Tongue (tissue), 1 donor: ENCODE measurements at regions not wholly inside any gene's neighbourhood (a gene's known extent, or its start where the extent isn't known, plus 50 kb on each side); places are given as distances from the start of the nearest gene placed in this dataset.

ENCODE experiments used
- DNase-seq: peaks from one replicate; pipeline ENCODE4 v3.0.0-alpha.2; 2015

GRCh38 chr2:217402761-217403383 is 543.0 kb upstream of the TNP1 start:
- DNase-seq = peak; percentile 68

DNA sequence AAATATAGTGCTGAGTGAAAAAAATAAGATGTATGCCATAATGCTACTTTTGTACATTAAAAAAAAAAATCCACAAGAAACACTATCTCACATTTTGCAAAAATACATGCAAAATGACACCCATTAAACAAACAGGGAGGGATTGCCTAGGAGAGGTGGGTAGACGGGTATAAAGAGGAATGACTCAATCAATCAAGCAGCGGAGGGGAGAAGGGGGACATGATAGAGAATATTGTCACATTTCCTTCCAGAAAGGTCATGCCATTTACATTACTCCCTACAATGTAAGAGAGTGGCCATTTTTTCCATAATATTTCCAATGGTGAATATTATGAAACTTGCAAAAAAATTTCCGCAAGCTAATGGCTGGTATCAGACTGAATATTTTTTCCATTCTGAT is 542.3 kb upstream of the TNP1 start:
- no peak for DNase-seq

GRCh38 chr2:217399291-217399690 is 539.4 kb upstream of the TNP1 start:
- no peak for DNase-seq

GRCh38 chr2:217398860-217399259 is 539.0 kb upstream of the TNP1 start:
- no peak for DNase-seq

DNA sequence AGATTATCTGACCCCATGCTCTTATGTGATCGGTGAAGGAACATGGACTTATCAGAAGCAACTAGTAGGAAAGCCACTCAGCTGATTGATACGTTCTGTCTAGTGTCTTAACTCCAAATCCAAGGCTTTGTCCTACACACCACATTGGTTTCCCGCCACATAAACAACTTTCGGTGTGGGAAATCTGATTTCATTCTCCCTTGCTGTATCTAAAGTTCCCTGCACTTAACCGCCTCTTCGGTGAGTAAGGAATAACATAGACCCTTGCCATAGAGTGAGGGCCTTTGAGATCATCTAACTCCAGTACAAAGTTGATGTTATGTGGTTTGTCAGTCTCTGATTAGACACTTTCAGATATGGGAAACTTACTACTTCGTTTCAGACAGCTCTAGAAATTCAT is 538.2 kb upstream of the TNP1 start:
- no peak for DNase-seq

DNA sequence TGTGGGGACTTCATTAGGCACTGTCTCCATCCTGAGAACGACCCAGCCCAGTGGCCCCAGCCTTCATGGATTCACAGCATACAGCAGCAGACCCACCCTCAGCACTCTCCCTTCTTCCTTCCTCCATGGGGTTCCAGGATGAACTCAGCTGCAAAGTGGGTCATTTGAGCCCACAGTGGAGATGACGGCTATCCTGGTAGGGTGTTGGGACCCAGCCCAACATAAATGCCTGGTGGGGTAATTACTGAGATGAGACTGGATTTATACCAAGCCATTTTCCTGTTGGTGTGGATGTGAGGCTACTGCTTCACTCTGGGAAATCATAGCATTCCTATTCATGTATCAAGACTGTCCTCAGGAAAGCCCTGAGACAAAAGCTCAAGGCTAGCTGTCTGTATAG is 536.7 kb upstream of the TNP1 start:
- DNase-seq = no peak

DNA sequence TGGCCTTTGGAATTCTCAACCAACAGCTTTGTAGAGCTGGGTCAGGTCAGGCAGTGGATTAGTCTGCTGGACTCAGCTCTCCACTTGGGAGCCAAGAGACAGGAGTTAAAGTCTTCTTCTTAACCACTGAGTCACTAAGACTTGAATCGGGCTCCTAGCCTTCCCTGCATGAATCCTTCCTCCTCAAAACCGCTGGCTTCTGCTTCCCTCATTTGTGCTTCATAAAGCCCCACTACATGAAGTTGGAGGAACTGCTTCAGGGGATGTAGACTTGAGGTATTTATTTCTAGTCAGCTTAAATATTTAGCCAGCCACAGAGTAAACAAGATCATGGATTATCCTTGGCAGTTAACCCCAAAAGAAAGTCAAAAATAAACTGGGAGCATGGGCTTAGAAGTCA is 536.3 kb upstream of the TNP1 start:
- no peak for DNase-seq

DNA sequence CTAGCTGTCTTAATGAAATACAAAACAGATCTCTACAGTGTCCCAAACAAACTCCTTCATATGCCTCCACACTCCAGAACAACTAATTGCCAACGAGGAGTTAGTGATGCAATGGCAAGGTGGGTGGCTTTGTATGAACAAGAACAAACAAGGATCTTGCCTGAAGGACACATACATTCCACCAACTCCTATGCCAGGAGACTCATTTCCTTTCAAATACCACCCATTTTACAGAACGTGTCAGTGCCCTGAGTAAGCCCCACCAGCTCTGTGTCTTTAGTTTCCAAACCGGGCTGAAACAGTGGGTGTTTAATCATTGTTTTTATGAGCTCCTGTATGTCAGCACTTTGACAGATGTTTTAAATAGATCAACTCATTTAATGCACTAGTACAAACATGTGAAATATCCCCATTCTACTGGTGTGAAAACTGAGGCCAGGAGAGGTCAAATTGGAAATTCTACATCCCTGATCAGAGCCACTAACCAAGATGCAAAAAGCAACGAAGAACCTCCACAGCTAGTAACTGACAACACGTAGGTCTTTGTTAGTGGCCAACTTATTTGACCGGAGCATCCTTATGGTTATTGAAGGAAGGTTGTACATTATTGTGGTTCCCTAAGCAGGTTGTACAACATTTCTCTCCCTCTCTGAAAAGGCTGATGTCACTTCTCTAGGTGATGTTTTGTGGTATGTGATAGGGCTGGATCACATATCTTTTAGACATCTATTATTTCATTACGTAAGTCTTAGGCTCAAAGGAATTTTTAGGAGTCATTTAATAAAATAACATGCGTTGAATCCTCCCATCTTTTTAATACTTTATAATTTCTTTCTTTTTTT is 534.9 kb upstream of the TNP1 start:
- no peak for DNase-seq

- DNase-seq = peak; percentile 73
Observed at GRCh38 chr2:217393585-217394032, 533.7 kb upstream of the TNP1 start.

DNA sequence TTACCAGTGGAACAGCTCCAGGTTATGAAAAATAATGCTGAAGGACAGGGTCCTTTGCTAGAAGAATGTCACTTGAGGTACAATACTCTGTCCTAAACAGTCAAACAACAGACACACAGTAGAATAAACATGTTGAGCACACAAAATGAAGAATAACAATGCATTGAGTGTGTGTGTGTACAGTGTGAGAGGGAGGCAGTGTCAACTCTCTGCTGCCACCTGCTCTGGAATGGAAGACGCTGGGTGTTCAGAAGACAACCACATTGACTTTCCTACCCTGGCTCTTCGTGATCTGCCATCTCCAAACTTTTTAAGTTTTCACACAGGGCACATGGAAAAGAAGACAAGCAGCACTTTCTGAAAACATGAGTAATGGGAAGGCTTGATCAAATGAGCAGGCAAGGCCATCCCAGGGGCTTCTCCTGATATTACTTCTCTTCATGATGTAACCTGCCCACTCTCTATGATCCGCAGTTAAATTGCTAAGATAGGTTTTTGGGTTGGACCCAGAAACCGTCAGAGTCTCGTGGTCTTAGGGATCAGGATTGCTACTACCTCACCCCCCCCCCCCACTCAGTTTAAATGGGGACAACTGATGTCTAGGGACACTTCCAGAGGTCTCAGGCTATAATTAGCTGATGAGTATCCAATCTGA is 533.2 kb upstream of the TNP1 start:
- no peak for DNase-seq

DNA sequence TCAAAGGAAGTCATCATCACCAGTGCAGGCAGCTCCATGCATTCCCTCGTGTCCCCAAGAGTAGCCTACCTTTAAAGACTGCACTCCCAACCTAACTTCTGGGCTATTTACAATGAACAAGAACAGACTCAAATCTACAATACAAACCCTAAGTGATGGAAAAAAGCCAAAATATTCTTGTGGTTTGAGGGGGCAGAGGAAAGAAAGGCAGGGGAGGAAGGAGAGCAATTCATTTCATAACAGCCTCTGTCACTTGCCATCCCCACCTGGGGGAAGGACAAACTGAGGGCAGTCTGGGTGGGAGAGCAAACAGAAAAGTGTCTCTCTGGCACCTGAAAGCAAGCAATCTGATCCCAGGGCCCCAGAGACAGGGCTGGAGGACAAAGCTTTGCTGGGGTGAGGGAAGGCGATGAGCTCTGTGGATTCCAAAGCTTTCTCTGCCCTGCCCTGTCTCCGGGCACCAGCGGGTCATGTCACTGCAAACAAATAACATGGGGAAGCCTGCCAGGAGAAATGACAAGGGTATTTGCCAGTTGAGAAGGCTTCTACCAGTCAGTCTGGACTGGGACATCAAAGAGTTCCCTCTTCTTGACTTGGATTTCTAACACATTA is 528.0 kb upstream of the TNP1 start:
- DNase-seq = peak; percentile 54

- DNase-seq = no peak
Observed at GRCh38 chr2:217386041-217386440, 526.2 kb upstream of the TNP1 start.

DNA sequence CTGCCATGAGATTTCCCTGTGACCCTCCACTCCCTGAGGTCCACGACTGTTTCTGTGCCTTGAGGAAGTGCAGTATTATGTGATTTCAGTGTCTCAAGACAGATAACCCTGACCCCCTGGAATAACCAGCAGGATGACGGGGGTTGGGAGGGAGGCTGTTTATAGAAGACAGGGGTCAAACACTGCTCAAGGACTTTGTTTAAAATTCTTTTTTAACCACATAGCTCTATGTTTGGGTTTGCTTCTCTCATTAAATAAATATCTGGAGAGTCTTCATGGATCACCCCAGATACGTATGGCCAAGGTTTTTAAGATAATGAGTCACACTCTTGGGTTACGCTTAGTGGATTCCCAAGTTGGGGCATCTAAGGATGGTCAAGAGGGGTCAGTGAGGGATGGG is 523.8 kb upstream of the TNP1 start:
- no peak for DNase-seq

- no peak for DNase-seq
Observed at GRCh38 chr2:217382794-217383193, 522.9 kb upstream of the TNP1 start.

DNA sequence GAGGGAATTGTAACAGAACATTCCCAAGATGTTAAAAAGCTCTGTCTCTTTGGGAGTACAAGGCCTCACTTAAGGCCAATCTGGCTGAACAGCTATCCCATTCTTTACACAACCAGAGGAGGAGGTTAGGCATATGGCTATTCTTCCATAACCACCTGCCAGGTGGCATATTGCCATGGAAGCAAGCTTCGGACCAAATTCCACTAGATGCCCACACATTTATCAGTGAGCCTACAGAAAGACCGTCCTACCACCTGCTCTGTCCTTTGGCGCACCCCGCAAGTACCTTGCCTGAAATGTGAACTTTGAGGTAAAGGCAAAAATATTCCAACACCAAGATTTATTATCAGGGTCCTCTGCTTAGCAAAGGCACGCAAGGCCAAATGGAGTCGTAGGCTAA is 519.9 kb upstream of the TNP1 start:
- DNase-seq = no peak

DNA sequence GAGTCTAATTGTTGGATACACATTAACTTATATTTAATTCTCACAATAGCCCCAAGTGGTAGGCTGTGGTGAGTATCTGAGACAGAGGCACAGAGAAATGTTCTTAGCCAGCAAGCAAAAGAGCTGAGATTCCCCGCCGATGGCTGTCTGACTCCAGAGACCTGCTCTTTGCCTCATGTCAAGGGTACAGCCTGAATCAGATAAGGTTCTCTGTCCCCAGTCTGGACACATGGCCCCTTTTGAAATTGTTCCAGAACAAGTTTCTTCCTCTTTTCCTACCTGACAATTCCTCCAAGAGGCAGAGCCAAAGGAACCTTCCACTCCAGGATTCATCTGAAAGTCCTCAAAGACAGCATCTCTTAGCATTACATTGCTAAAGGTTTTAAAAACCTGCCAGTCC is 512.9 kb upstream of the TNP1 start:
- no peak for DNase-seq

DNA sequence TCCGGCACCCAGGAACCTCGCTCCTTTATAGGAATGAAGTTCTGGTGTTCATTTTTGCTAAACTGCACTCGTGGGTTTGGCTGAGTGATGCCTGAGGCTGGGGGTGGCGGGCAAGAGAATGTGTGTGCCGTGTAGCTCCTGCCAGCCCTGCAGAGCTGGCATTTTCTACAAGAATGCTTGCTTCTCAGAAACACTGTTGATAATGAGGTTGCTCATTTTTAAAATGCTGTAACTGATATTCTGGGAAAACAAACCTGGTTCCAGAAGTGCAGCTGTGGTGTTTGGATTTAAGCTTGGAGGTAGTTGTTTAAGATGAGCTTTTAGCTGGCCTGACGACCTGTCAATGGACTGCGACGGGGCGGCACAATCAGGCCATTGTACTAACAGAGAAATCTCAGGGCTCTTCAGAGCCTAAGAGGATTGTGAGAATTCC is 511.9 kb upstream of the TNP1 start:
- peak; percentile 74 for DNase-seq

DNA sequence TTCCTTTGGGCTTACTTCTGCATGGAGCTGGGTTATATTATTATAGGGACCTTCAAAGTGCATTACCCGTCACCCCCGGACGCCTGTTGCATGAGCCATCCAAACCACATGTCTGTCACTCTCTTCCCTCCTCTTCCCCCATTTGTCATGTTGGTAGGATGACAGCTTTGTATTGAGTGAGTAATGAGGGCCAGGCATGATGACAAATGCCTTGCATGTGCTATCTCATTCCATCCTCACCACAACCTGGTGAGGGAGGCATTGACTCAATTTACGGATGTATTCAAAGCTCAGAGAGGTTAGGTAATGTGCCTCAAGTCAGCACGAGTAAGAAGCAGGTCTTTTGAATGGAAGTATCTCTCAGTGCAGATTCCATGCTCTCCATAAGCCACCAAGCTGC is 510.5 kb upstream of the TNP1 start:
- no peak for DNase-seq

- no peak for DNase-seq
Observed at GRCh38 chr2:217367464-217367863, 507.6 kb upstream of the TNP1 start.

GRCh38 chr2:217366966-217367365 is 507.1 kb upstream of the TNP1 start:
- no peak for DNase-seq

DNA sequence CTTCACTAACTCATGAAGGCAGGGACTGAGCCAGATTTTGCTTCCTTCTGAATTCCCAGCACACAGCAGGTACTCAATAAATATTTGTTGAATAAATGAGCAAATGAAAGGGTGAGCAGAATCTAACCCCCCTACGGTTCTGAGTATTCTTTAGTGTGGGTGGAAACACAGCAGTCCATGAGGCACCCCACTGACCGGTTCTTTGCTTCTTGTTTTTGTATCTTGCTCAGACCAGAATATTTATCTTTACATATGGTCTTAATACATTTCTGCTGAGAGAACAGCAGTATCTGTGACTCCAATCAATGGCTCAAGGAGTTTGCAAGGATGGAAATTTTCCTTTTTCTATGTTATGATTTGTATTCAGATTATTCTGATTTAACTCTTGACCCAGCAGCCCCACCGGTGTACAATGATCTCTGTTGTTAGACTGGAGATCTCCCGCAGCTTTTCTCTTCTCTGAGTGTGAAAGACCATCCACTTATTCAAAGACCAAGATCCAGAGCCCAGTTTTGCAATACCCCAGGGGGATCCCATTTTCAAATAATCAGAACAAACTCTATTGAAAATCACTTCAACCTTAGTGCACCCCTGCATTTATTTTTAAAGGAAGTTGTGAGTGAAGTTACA is 506.5 kb upstream of the TNP1 start:
- no peak for DNase-seq

DNA sequence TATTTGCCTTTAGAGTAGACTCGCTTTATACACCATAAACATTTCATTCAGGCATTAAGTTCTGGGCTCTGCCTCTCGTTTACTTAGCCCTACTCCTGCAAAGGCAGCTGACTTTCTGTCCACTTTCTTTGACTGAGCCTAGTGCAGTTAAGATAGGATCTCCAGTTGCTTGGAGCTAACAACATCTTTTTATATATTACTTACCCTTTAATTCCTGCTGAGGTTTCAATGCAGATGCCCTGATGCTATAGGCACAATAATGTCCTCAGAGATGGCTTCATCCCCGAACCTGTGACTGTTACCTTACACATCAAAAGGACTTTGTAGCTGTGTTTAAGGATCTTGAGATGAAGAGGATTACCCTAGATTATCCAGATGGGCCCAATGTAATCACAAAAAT is 505.8 kb upstream of the TNP1 start:
- DNase-seq = no peak

DNA sequence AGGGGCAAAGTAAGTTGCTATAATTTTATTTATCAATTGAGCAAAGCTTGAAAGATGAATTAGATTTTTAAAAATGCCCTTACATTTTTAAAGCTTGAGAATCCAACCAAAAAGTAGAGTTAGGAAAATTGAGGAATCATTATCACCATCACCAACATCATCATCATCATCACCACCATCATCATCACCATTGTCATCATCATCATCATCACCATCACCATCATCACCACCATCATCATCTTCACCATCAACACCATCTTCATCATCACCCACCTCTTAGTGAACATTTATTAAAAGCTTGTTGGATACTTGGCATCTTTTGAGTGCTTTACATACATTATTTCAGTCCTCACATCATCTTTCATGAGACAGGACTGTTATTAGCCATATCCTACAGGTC is 504.4 kb upstream of the TNP1 start:
- DNase-seq = no peak
